DMS153 treated with DMSO at 0.1 percent for 48 hours (cell line): ENCODE measurements at regions not wholly inside any gene's neighbourhood (a gene's known extent, or its start where the extent isn't known, plus 50 kb on each side); places are given as distances from the start of the nearest gene placed in this dataset.

Experiments
- DNase-seq: peaks from one replicate; lab custom pipeline; 2025; ENCODE audit not compliant: unreplicated experiment; lab: John Stamatoyannopoulos, UW

- no peak for DNase-seq
These were observed 131.0 kb downstream of the PDGFRA start for GRCh38 chr4:54359919-54360650.

- no peak for DNase-seq
These were observed 133.9 kb downstream of the PDGFRA start for GRCh38 chr4:54363037-54363436.

GRCh38 chr4:54365691-54366090 is 136.6 kb downstream of the PDGFRA start:
- no peak for DNase-seq

- no peak for DNase-seq
These were observed 138.0 kb downstream of the PDGFRA start for GRCh38 chr4:54367059-54367458.

GRCh38 chr4:54368281-54369265 is 139.5 kb downstream of the PDGFRA start:
- no peak for DNase-seq

- DNase-seq: no peak
These were observed 142.1 kb downstream of the PDGFRA start for GRCh38 chr4:54371173-54371572.

- DNase-seq: no peak
These were observed 143.9 kb downstream of the PDGFRA start for GRCh38 chr4:54372951-54373350.

GRCh38 chr4:54373718-54374210 is 144.7 kb downstream of the PDGFRA start:
- no peak for DNase-seq

GRCh38 chr4:54378461-54378860 is 149.4 kb downstream of the PDGFRA start:
- no peak for DNase-seq

GRCh38 chr4:54384152-54384551 is 155.1 kb downstream of the PDGFRA start:
- DNase-seq: no peak

- peak; percentile 17 for DNase-seq
These were observed 155.5 kb downstream of the PDGFRA start for GRCh38 chr4:54384563-54384962.

- no peak for DNase-seq
These were observed 157.1 kb downstream of the PDGFRA start for GRCh38 chr4:54386042-54386669.

- no peak for DNase-seq
These were observed 157.6 kb downstream of the PDGFRA start for GRCh38 chr4:54386693-54387092.

GRCh38 chr4:54390670-54391069 is 161.6 kb downstream of the PDGFRA start:
- DNase-seq: no peak

GRCh38 chr4:54391104-54391503 is 162.0 kb downstream of the PDGFRA start:
- DNase-seq: no peak

- DNase-seq: no peak
These were observed 163.4 kb downstream of the PDGFRA start for GRCh38 chr4:54392479-54392878.

- DNase-seq: no peak
These were observed 164.2 kb downstream of the PDGFRA start for GRCh38 chr4:54393243-54393642.

GRCh38 chr4:54395013-54395527 is 166.0 kb downstream of the PDGFRA start:
- DNase-seq: no peak

- DNase-seq: no peak
These were observed 171.1 kb downstream of the PDGFRA start for GRCh38 chr4:54400188-54400587.

- no peak for DNase-seq
These were observed 171.7 kb downstream of the PDGFRA start for GRCh38 chr4:54400802-54401201.

- no peak for DNase-seq
These were observed 173.9 kb downstream of the PDGFRA start for GRCh38 chr4:54402880-54403480.
